Cardiac fibroblast (primary cell): ENCODE measurements at regions not wholly inside any gene's neighbourhood (a gene's known extent, or its start where the extent isn't known, plus 50 kb on each side); places are given as distances from the start of the nearest gene placed in this dataset.

Experiments
- DNase-seq, 2 donors: peaks; one replicate each; pipeline versions ENCODE4 v3.0.0 to v3.0.0-alpha.2; 2010; ENCODE audit warnings: low read depth in 2 of 2
- H3K4me3 ChIP-seq, 2 donors: replicated peaks in 1 of 2; 1 replicate in 1 of 2; 2 replicates in 1 of 2; pipeline ENCODE4 v1.5.1; 2011; ENCODE audit warnings: low read depth in 2 of 2, low read length in 2 of 2, mild to moderate bottlenecking in 2 of 2, moderate library complexity in 1 of 2
- CTCF ChIP-seq: IDR thresholded peaks from one replicate; pipeline ENCODE4 v1.5.1; 2011; ENCODE audit warnings: low read depth, mild to moderate bottlenecking, low read length, inconsistent platforms

- no peak for TF ChIP-seq CTCF
- H3K4me3 ChIP-seq, result no peak overlapping the region
- no peak for DNase-seq
Measured at GRCh38 chr16:82236875-82237274, 66.9 kb upstream of the MPHOSPH6 start.

- H3K4me3 ChIP-seq, result no peak overlapping the region
- TF ChIP-seq CTCF, result no peak
- no peak for DNase-seq
Measured at GRCh38 chr16:82236415-82236814, 66.4 kb upstream of the MPHOSPH6 start.

- TF ChIP-seq CTCF, result no peak
- H3K4me3 ChIP-seq, result no peak overlapping the region
- DNase-seq, result no peak
Measured at GRCh38 chr16:82232806-82233205, 62.8 kb upstream of the MPHOSPH6 start.

GRCh38 chr16:82231008-82231787 is 61.2 kb upstream of the MPHOSPH6 start:
- TF ChIP-seq CTCF, result no peak
- DNase-seq, result no peak
- no peak overlapping the region for H3K4me3 ChIP-seq

- TF ChIP-seq CTCF, result peak; percentile 97
- DNase-seq, result peak; percentile 84 to 86
- H3K4me3 ChIP-seq, result no peak overlapping the region
Measured at GRCh38 chr16:82229800-82230619, 60.0 kb upstream of the MPHOSPH6 start.

GRCh38 chr16:82226327-82226726 is 56.3 kb upstream of the MPHOSPH6 start:
- no peak overlapping the region for H3K4me3 ChIP-seq
- no peak for DNase-seq
- no peak for TF ChIP-seq CTCF
